Right lobe of liver (tissue), 6 donors: ENCODE measurements at regions not wholly inside any gene's neighbourhood (a gene's known extent, or its start where the extent isn't known, plus 50 kb on each side); places are given as distances from the start of the nearest gene placed in this dataset.

Source experiments
- ATAC-seq, 4 donors: fragments of 200-7000 bp; cut with Tn5 transposase; one replicate each; pipeline ENCODE4 v1.9.1; 2020; ENCODE audit warnings: mild to moderate bottlenecking in 4 of 4, moderate library complexity in 4 of 4
- DNase-seq, 3 donors: peaks; one replicate each; pipeline ENCODE4 v3.0.0-alpha.2; 2020
- H3K27ac ChIP-seq, 3 donors: fragments of 200-600 bp; one replicate each; pipeline ENCODE4 v1.8.0; 2022
- H3K27me3 ChIP-seq, 2 donors: fragments of 200-600 bp; one replicate each; pipeline ENCODE4 v1.8.0; 2022
- H3K36me3 ChIP-seq, 4 donors: fragments of 200-600 bp; sonication (generic) in 1 of 4; one replicate each; pipeline versions ENCODE4 v1.5.1 to v1.8.0; 2017 to 2022; ENCODE audit warnings: control low read depth in 1 of 4
- H3K4me1 ChIP-seq, 4 donors: fragments of 200-600 bp; sonication (generic) in 1 of 4; one replicate each; pipeline versions ENCODE4 v1.5.1 to v1.8.0; 2017 to 2022; ENCODE audit warnings: control low read depth in 1 of 4
- H3K4me3 ChIP-seq, 3 donors: fragments of 200-600 bp; one replicate each; pipeline ENCODE4 v1.8.0; 2022
- H3K9me3 ChIP-seq, 4 donors: fragments of 200-600 bp; sonication (generic) in 1 of 4; one replicate each; pipeline versions ENCODE4 v1.5.1 to v1.8.0; 2017 to 2022; ENCODE audit warnings: control low read depth in 1 of 4
- CTCF ChIP-seq, 4 donors: fragments of 200-600 bp in 3 of 4; fragments of 450-650 bp in 1 of 4; IDR thresholded peaks; one replicate each; pipeline versions ENCODE4 v1.5.1 to v1.8.0; 2016 to 2022; ENCODE audit warnings: antibody characterized with exemption in 4 of 4, mild to moderate bottlenecking in 2 of 4
- POLR2A ChIP-seq: fragments of 450-650 bp; IDR thresholded peaks from one replicate; pipeline ENCODE4 v1.6.1; 2017; ENCODE audit warnings: antibody characterized with exemption, mild to moderate bottlenecking
- WGBS: methylation state at CpG from one replicate; pipeline ENCODE4 v1.1.6; 2018; ENCODE audit warnings: low coverage, low lambda C conversion rate; ENCODE audit not compliant: insufficient coverage; ENCODE audit errors: missing lambda C conversion rate; 5-methylcytosine and 5-hydroxymethylcytosine counted together
- intact Hi-C, 2 donors: fragments of 100-400 bp; cut with DNase I; formaldehyde crosslinking; loops; one replicate each; pipeline versions ENCODE4 v1.11.2 to v1.14.1; 2022
- donor health status: DM: no; HTN: yes; CAD: no.
- donor health status: DM: no; HTN: no; CAD: no.
- donor health status: DM: no; HTN: no; CAD: no.
- donor health status: DM: no; HTN: yes; CAD: no.
- donor health status: DM: no; HTN: yes; CAD: no.

- intact Hi-C loops: no loop called here
- Histone ChIP-seq H3K9me3 (no peaks in the 10 kb centered on the region), H3K27ac (no peak overlapping the region), H3K4me1 (no peaks in the 10 kb centered on the region), H3K27me3 (no peaks in the 10 kb centered on the region), H3K4me3 (no peak overlapping the region), H3K36me3 (no peaks in the 10 kb centered on the region)
- no peak for TF ChIP-seq POLR2A
- TF ChIP-seq CTCF (IDR thresholded peaks at IDR 0.05): no peak
- DNase-seq (no peak), ATAC-seq (no peak)
- WGBS: 30% methylated on average over 12 of the region's 12 CpGs
Observed at GRCh38 chr12:131606218-131606901, 104.5 kb upstream of the SFSWAP start.

GRCh38 chr12:131607658-131608447, 103.0 kb upstream of the SFSWAP start:
- WGBS: 52% methylated on average over 5 of the region's 8 CpGs
- Histone ChIP-seq H3K27me3 (no peaks in the 10 kb centered on the region), H3K4me1 (no peaks in the 10 kb centered on the region), H3K9me3 (no peaks in the 10 kb centered on the region), H3K27ac (no peak overlapping the region), H3K36me3 (no peaks in the 10 kb centered on the region), H3K4me3 (no peak overlapping the region)
- intact Hi-C loops: no loop called here
- ATAC-seq: no peak
- no peak for DNase-seq
- TF ChIP-seq POLR2A (no peak), CTCF (IDR thresholded peaks at IDR 0.05) (no peak)

DNA sequence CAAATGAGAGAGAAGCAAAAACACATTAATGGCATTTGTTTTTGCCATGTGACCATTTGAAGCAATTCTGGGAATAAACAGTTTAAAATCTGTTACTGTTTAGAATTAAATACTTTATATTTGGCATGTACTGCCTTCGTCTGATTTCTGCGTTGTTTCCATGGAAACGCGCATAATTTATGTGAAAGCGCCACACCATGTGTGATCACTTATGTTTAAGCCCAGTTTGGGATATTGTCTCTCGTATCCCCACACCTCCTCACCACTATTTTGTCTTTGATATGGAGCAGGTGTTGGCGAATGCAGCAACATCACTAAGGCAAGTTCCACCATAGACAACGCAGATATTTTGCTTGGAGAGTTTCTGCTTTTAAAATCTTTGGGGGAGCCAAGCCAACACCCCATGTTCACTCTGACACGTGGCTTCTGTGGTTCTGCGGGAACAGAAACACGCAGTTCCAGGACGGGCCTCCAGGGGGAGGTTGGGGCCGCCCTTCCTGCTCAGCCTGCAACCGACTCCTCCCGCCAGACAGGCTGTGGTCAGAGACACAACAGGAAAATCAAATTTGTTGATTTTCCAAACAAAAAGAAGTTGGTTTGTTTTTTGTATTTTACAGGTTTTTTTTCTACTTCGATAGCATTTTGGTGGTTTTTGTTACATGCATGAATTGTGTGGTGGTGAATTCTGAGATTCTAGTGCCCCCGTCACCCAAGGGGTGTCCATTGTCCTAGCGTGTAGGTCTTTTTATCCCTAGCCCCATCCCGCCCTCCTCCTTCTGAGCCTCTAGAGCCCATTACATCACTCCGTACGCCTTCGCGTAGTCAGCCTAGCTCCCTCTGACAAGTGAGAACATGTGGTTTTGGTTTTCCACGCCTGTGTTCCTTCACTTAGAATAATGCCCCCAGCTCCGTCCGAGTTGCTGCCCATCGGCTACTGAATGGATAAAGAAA, 101.9 kb upstream of the SFSWAP start:
- no peaks in the 10 kb centered on the region for H3K27me3 ChIP-seq

More for the DNA sequence above, 101.9 kb upstream of the SFSWAP start:
- DNase-seq (peak in 2 of 3 donors; percentile 53 to 65), ATAC-seq (peak; percentile 84 to 92 (median 87))
- H3K36me3 ChIP-seq: no peaks in the 10 kb centered on the region
- 30% methylated on average over 27 of the region's 27 CpGs for WGBS
- no peak overlapping the region for H3K4me3 ChIP-seq
- H3K4me1 ChIP-seq: no peaks in the 10 kb centered on the region
- no peaks in the 10 kb centered on the region for H3K9me3 ChIP-seq
- intact Hi-C loops: no loop called here
- peak; percentile 59 to 76 (median 72) for TF ChIP-seq CTCF (IDR thresholded peaks at IDR 0.05)
- TF ChIP-seq POLR2A: no peak
- no peak overlapping the region for H3K27ac ChIP-seq
